ENCODE measurements at regions not wholly inside any gene's neighbourhood (a gene's known extent, or its start where the extent isn't known, plus 50 kb on each side); places are given as distances from the start of the nearest gene placed in this dataset.

- no peak for FAIRE-seq
These were observed 50.1 kb upstream of the TSPAN2 start for GRCh38 chr1:115139381-115139780.

Data from G401.6 (cell line).